Astrocyte of the spinal cord (primary cell): ENCODE measurements at regions not wholly inside any gene's neighbourhood (a gene's known extent, or its start where the extent isn't known, plus 50 kb on each side); places are given as distances from the start of the nearest gene placed in this dataset.

Experiments used
- DNase-seq: peaks from one replicate; pipeline ENCODE4 v3.0.0; 2011; ENCODE audit warnings: low read depth, low spot score
- H3K4me3 ChIP-seq: 2 replicates; pipeline ENCODE4 v1.5.1; 2011; ENCODE audit warnings: low read depth, mild to moderate bottlenecking, low read length, moderate library complexity
- CTCF ChIP-seq: IDR thresholded peaks from 2 replicates; pipeline ENCODE4 v1.5.1; 2012; ENCODE audit warnings: low read depth, mild to moderate bottlenecking, low read length, inconsistent platforms
- in situ Hi-C: cut with HindIII; loops from 2 replicates; pipeline ENCODE4 v1.10.0; 2017; ENCODE audit warnings: low sequenced_read_pairs

- in situ Hi-C loops, result no loop called here
- no peak for TF ChIP-seq CTCF
- H3K4me3 ChIP-seq, result no peak overlapping the region
- no peak for DNase-seq
Measured at GRCh38 chr22:48175721-48176120, 1413.3 kb downstream of the TBC1D22A start.

GRCh38 chr22:48173773-48174160 is 1411.3 kb downstream of the TBC1D22A start:
- H3K4me3 ChIP-seq, result no peak overlapping the region
- TF ChIP-seq CTCF, result no peak
- in situ Hi-C loops, result no loop called here
- DNase-seq, result no peak

GRCh38 chr22:48173061-48173772 is 1410.8 kb downstream of the TBC1D22A start:
- DNase-seq, result no peak
- TF ChIP-seq CTCF, result no peak
- in situ Hi-C loops, result no loop called here
- H3K4me3 ChIP-seq, result no peak overlapping the region

- DNase-seq, result no peak
- TF ChIP-seq CTCF, result no peak
- H3K4me3 ChIP-seq, result no peak overlapping the region
- in situ Hi-C loops, result no loop called here
Measured at GRCh38 chr22:48171271-48171691, 1408.8 kb downstream of the TBC1D22A start.

GRCh38 chr22:48169227-48169626 is 1406.8 kb downstream of the TBC1D22A start:
- no peak for TF ChIP-seq CTCF
- in situ Hi-C loops, result no loop called here
- H3K4me3 ChIP-seq, result no peak overlapping the region
- no peak for DNase-seq

- TF ChIP-seq CTCF, result no peak
- no peak for DNase-seq
- no peak overlapping the region for H3K4me3 ChIP-seq
- in situ Hi-C loops, result no loop called here
Measured at GRCh38 chr22:48167238-48167637, 1404.8 kb downstream of the TBC1D22A start.
